ENCODE measurements at regions not wholly inside any gene's neighbourhood (a gene's known extent, or its start where the extent isn't known, plus 50 kb on each side); places are given as distances from the start of the nearest gene placed in this dataset.

GRCh38 chr3:193754719-193755118 is 161.7 kb downstream of the OPA1 start:
- H3K9me3 ChIP-seq, result peaks cover 0 to 25% (median 17%) of the 10 kb centered on the region in 4 donors
- H3K36me3 ChIP-seq, result no peaks in the 10 kb centered on the region
- no peaks in the 10 kb centered on the region for H3K4me1 ChIP-seq
- intact Hi-C loops (cut with DNase I), result no loop called here
- no peak overlapping the region for H3K27ac ChIP-seq (replicated peaks in 1 of 4)
- TF ChIP-seq POLR2AphosphoS5 (IDR thresholded peaks at IDR 0.05), result no peak
- no peaks in the 10 kb centered on the region for H3K27me3 ChIP-seq
- no peak overlapping the region for H3K4me3 ChIP-seq
- DNase-seq (ENCODE audit: extremely low spot score), result peak; percentile 53

GRCh38 chr3:193756536-193756935 is 163.5 kb downstream of the OPA1 start:
- intact Hi-C loops (cut with DNase I), result no loop called here
- 95% methylated on average over 1 of the region's 1 CpG for WGBS
- DNase-seq (ENCODE audit: extremely low spot score), result no peak
- TF ChIP-seq EP300 (IDR thresholded peaks at IDR 0.05) (no peak), POLR2A (IDR thresholded peaks at IDR 0.05; ENCODE audit: low read depth) (no peak), CTCF (IDR thresholded peaks at IDR 0.05) (no peak), POLR2AphosphoS5 (IDR thresholded peaks at IDR 0.05) (no peak)
- Histone ChIP-seq H3K4me3 (no peak overlapping the region), H3K27ac (replicated peaks in 1 of 4) (no peak overlapping the region), H3K9me3 (peaks cover 0 to 25% (median 17%) of the 10 kb centered on the region in 4 donors), H3K27me3 (no peaks in the 10 kb centered on the region), H3K36me3 (no peaks in the 10 kb centered on the region), H3K4me1 (no peaks in the 10 kb centered on the region)

GRCh38 chr3:193757457-193757856 is 164.4 kb downstream of the OPA1 start:
- 91% methylated on average over 2 of the region's 2 CpGs for WGBS

GRCh38 chr3:193761969-193762368 is 169.0 kb downstream of the OPA1 start:
- Histone ChIP-seq H3K4me3 (no peak overlapping the region), H3K4me1 (no peaks in the 10 kb centered on the region), H3K27me3 (no peaks in the 10 kb centered on the region), H3K27ac (replicated peaks in 1 of 4) (no peak overlapping the region), H3K9me3 (peaks cover 0 to 12% (median 10%) of the 10 kb centered on the region in 4 donors), H3K36me3 (no peaks in the 10 kb centered on the region)
- 85% methylated on average over 5 of the region's 5 CpGs for WGBS
- no peak for DNase-seq (ENCODE audit: extremely low spot score)
- intact Hi-C loops (cut with DNase I), result no loop called here
- TF ChIP-seq CTCF (IDR thresholded peaks at IDR 0.05), result no peak
- no peak for TF ChIP-seq EP300 (IDR thresholded peaks at IDR 0.05)
- no peak for TF ChIP-seq POLR2AphosphoS5 (IDR thresholded peaks at IDR 0.05)
- no peak for TF ChIP-seq POLR2A (IDR thresholded peaks at IDR 0.05; ENCODE audit: low read depth)

More at GRCh38 chr3:193757457-193757856, 164.4 kb downstream of the OPA1 start:
- intact Hi-C loops (cut with DNase I), result no loop called here
- H3K27ac ChIP-seq (replicated peaks in 1 of 4), result no peak overlapping the region
- DNase-seq (ENCODE audit: extremely low spot score), result no peak
- no peak overlapping the region for H3K4me3 ChIP-seq
- H3K36me3 ChIP-seq, result no peaks in the 10 kb centered on the region
- no peaks in the 10 kb centered on the region for H3K4me1 ChIP-seq
- TF ChIP-seq POLR2A (IDR thresholded peaks at IDR 0.05; ENCODE audit: low read depth) (no peak), POLR2AphosphoS5 (IDR thresholded peaks at IDR 0.05) (no peak), CTCF (IDR thresholded peaks at IDR 0.05) (no peak), EP300 (IDR thresholded peaks at IDR 0.05) (no peak)
- H3K27me3 ChIP-seq, result no peaks in the 10 kb centered on the region
- H3K9me3 ChIP-seq, result peaks cover 0 to 25% (median 17%) of the 10 kb centered on the region in 4 donors

GRCh38 chr3:193762657-193763056 is 169.6 kb downstream of the OPA1 start:
- Histone ChIP-seq H3K27me3 (no peaks in the 10 kb centered on the region), H3K36me3 (no peaks in the 10 kb centered on the region), H3K9me3 (peaks cover 0 to 6% (median 4%) of the 10 kb centered on the region in 4 donors), H3K4me3 (no peak overlapping the region), H3K4me1 (no peaks in the 10 kb centered on the region), H3K27ac (replicated peaks in 1 of 4) (no peak overlapping the region)
- no peak for TF ChIP-seq POLR2A (IDR thresholded peaks at IDR 0.05; ENCODE audit: low read depth)
- no peak for TF ChIP-seq CTCF (IDR thresholded peaks at IDR 0.05)
- TF ChIP-seq EP300 (IDR thresholded peaks at IDR 0.05), result no peak
- TF ChIP-seq POLR2AphosphoS5 (IDR thresholded peaks at IDR 0.05), result no peak
- no peak for DNase-seq (ENCODE audit: extremely low spot score)
- WGBS, result 75% methylated on average over 1 of the region's 1 CpG
- intact Hi-C loops (cut with DNase I), result no loop called here
